A673 (cell line): ENCODE measurements at regions not wholly inside any gene's neighbourhood (a gene's known extent, or its start where the extent isn't known, plus 50 kb on each side); places are given as distances from the start of the nearest gene placed in this dataset.

Source experiments
- BruUV-seq: library from RNA; stranded (reverse); fragments of 400-500 nt; replicated peaks from 2 replicates; lab custom pipeline; 2021; lab: Mats Ljungman, UMichigan
- CTCF ChIA-PET: fragments of 300-600 bp; sonication (Branson Sonifier 250); formaldehyde crosslinking; loops from one replicate; lab custom pipeline; 2022; ENCODE audit warnings: antibody characterized with exemption; lab: Charles Lee
- POLR2A ChIA-PET: fragments of 300-600 bp; sonication (Branson Sonifier 250); formaldehyde crosslinking; loops from one replicate; lab custom pipeline; 2022; ENCODE audit warnings: antibody characterized with exemption; ENCODE audit not compliant: low non-redundant PET; lab: Charles Lee
- DNase-seq: peaks from one replicate; pipeline ENCODE4 v3.0.0-alpha.2; 2015; ENCODE audit warnings: low spot score
- H3K27ac ChIP-seq: fragments of 200-600 bp; sonication (generic); 2 replicates; pipeline ENCODE4 v1.5.1; 2016; ENCODE audit warnings: mixed run types, low read depth, mild to moderate bottlenecking, mixed read lengths, antibody characterized with exemption, low read length; ENCODE audit not compliant: poor library complexity, severe bottlenecking
- H3K27me3 ChIP-seq: fragments of 200-600 bp; sonication (generic); replicated peaks from 2 replicates; pipeline ENCODE4 v1.6.1; 2017; ENCODE audit warnings: mixed run types, low read depth, mild to moderate bottlenecking, mixed read lengths, antibody characterized with exemption, low read length; ENCODE audit not compliant: insufficient read depth, poor library complexity
- H3K36me3 ChIP-seq: fragments of 200-600 bp; sonication (generic); 2 replicates; pipeline ENCODE4 v1.6.1; 2016; ENCODE audit warnings: mixed run types, mild to moderate bottlenecking, mixed read lengths, antibody characterized with exemption, low read length; ENCODE audit not compliant: insufficient read depth, poor library complexity, severe bottlenecking
- H3K4me1 ChIP-seq: fragments of 200-600 bp; sonication (generic); 2 replicates; pipeline ENCODE4 v1.6.1; 2017; ENCODE audit warnings: mixed run types, mild to moderate bottlenecking, mixed read lengths, antibody characterized with exemption, low read length; ENCODE audit not compliant: insufficient read depth, poor library complexity, severe bottlenecking
- H3K4me3 ChIP-seq: fragments of 200-600 bp; sonication (generic); 2 replicates; pipeline ENCODE4 v1.5.1; 2016; ENCODE audit warnings: low read depth, mixed run types, mild to moderate bottlenecking, mixed read lengths, low read length; ENCODE audit not compliant: poor library complexity, severe bottlenecking
- H3K9me3 ChIP-seq: fragments of 200-600 bp; sonication (generic); 2 replicates; pipeline ENCODE4 v1.6.1; 2016; ENCODE audit warnings: mixed run types, low read depth, mild to moderate bottlenecking, mixed read lengths, antibody characterized with exemption, low read length; ENCODE audit not compliant: poor library complexity, severe bottlenecking
- CTCF ChIP-seq: fragments of 300-800, 200-600 bp; sonication (generic); conservative IDR thresholded peaks from 2 replicates; pipeline ENCODE4 v1.5.1; 2017; ENCODE audit warnings: low read depth, mild to moderate bottlenecking, antibody characterized with exemption, low read length, moderate library complexity, mixed read lengths
- EZH2 ChIP-seq: fragments of 200-600 bp; sonication (generic); IDR thresholded peaks from 2 replicates; pipeline ENCODE4 v1.6.1; 2017; ENCODE audit warnings: borderline replicate concordance, low read depth, mild to moderate bottlenecking, mixed read lengths, antibody characterized with exemption, low read length; ENCODE audit not compliant: poor library complexity, severe bottlenecking
- intact Hi-C: fragments of 100-400 bp; cut with micrococcal nuclease; formaldehyde crosslinking; loops from one replicate; pipeline ENCODE4 v1.10.0; 2022; ENCODE audit not compliant: unreplicated experiment

GRCh38 chr16:8505327-8505991 is 84.9 kb downstream of the TMEM114 start:
- no TSS peak for BruUV-seq
- Histone ChIP-seq H3K36me3 (no peaks in the 10 kb centered on the region), H3K9me3 (no peaks in the 10 kb centered on the region), H3K4me1 (no peaks in the 10 kb centered on the region), H3K27ac (no peak overlapping the region), H3K4me3 (no peak overlapping the region), H3K27me3 (peaks cover 39% of the 10 kb centered on the region)
- intact Hi-C loops = no loop called here
- ChIA-PET POLR2A (no interaction called here), CTCF (no interaction called here)
- TF ChIP-seq CTCF = no peak
- no peak for TF ChIP-seq EZH2
- no peak for DNase-seq

GRCh38 chr16:8502446-8502845 is 87.9 kb downstream of the TMEM114 start:
- H3K27ac ChIP-seq = no peak overlapping the region
- ChIA-PET POLR2A (no interaction called here), CTCF (no interaction called here)
- H3K9me3 ChIP-seq = no peaks in the 10 kb centered on the region
- TF ChIP-seq EZH2 (no peak), CTCF (no peak)
- H3K27me3 ChIP-seq = peaks cover 33% of the 10 kb centered on the region
- DNase-seq = no peak
- no TSS peak for BruUV-seq
- H3K4me1 ChIP-seq = no peaks in the 10 kb centered on the region
- intact Hi-C loops = no loop called here
- no peaks in the 10 kb centered on the region for H3K36me3 ChIP-seq
- H3K4me3 ChIP-seq = no peak overlapping the region

DNA sequence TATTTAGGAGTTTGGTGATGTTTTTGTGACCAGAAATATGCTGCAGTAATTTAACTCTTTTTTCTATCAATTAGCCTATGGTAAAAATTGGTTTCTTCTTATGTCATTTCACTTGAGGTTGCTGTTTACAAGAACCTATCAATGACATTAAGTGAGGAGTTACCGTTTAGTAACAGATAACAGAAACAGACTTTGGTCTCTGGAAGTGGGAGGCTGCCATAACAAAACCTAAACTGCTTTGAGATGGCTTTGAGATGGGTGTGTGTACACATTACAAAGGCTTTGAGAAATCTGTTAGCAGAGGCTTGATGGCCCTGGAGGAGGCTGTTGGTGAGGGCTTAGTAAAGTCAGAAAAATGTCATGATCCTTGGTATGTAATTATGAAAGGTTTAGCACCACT is 90.0 kb downstream of the TMEM114 start:
- Histone ChIP-seq H3K27ac (no peak overlapping the region), H3K9me3 (no peaks in the 10 kb centered on the region), H3K4me3 (no peak overlapping the region), H3K36me3 (no peaks in the 10 kb centered on the region), H3K4me1 (no peaks in the 10 kb centered on the region), H3K27me3 (peaks cover 23% of the 10 kb centered on the region)
- no TSS peak for BruUV-seq
- POLR2A ChIA-PET = no interaction called here
- no peak for DNase-seq
- CTCF ChIA-PET = no interaction called here
- TF ChIP-seq EZH2 (no peak), CTCF (no peak)
- intact Hi-C loops = no loop called here
